8988T (cell line): ENCODE measurements at regions not wholly inside any gene's neighbourhood (a gene's known extent, or its start where the extent isn't known, plus 50 kb on each side); places are given as distances from the start of the nearest gene placed in this dataset.

Experiments
- DNase-seq: peaks from one replicate; pipeline ENCODE4 v3.0.0; 2011

- DNase-seq: no peak
These were observed 52.9 kb upstream of the BCL2L14 start for GRCh38 chr12:12017798-12018197.

DNA sequence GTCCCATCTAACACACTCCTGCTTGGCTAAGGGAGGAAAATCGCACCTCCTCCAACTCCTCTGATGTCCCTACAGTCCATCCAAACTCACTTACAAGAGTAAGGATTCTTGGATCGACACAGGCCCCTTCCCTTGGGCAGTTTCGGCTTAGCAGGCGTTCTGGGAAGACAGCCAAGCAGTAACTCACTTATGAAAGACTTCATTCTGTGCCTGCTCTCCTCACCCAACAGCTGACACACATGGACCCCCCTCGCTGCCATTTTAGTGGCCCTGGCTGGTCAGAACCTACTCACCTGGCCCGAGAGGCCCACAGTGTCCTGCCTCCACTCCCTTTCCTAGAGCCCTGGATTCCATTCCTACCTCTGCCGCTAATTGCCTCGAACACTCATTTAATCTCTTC, 52.3 kb upstream of the BCL2L14 start:
- no peak for DNase-seq

GRCh38 chr12:12019881-12020280, 50.9 kb upstream of the BCL2L14 start:
- no peak for DNase-seq

DNA sequence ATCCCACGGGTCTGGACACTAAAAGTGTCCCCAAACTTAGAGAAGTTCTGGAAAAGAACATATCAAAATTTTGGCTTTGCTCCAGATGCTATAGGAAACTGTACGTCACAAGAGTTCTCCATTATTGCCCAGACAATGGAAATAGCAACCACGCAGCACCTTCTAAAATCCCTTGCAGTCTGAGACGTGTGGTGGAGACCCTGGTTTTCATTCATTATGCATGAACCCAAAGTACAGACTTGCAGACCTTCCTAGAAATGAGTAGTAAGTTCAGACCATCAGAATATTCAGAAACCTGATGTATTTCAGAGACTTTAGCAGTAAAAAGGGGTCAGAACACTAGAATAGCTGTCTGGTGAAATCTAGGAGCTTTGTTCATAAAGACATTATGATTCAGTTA, 50.0 kb upstream of the BCL2L14 start:
- no peak for DNase-seq
